GM19043 (cell line): ENCODE measurements at regions not wholly inside any gene's neighbourhood (a gene's known extent, or its start where the extent isn't known, plus 50 kb on each side); places are given as distances from the start of the nearest gene placed in this dataset.

Source experiments
- ATAC-seq: cut with Tn5 transposase; IDR thresholded peaks from one replicate; pipeline ENCODE4 v1.9.1; 2021; ENCODE audit warnings: low read depth; ENCODE audit not compliant: unreplicated experiment

DNA sequence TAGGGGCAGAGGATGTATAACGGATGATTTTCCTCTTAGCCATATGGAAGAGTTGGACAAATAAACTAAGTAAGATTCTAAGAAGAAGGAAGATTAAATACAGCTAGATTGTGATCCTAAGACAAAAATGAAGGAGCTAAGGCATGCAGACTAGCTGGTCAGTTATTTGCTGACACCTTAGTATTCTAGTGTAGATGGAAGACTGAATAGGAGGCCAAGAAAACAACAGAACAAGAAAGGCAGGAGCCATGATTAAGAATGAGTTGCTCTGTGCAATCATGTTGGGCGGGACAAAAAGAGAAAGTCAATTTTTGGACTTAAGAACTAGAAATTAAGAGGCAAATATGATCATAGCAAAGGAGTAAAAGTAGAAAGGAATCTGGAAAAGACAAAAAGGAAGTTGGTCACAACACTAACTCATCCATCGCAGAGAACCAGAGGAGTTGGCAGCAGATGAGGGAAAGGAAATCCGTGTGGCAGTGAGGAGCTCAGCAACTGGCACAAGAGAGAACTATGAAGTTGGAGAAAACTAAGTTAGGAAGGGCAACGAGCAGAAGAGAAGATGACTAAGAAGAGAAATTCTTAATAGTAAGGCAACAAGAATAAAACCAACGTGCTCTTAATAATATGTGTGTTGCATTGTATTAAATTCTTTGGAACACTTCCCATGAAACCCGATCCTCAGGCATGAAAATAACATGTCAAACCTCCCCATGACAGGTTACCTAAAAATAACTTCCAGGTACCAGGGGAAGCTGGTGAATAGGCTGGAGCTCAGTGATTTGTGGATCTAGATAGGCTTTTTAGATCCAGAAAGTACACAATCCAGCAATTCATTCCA is 234.4 kb downstream of the LTN1 start:
- no peak for ATAC-seq

DNA sequence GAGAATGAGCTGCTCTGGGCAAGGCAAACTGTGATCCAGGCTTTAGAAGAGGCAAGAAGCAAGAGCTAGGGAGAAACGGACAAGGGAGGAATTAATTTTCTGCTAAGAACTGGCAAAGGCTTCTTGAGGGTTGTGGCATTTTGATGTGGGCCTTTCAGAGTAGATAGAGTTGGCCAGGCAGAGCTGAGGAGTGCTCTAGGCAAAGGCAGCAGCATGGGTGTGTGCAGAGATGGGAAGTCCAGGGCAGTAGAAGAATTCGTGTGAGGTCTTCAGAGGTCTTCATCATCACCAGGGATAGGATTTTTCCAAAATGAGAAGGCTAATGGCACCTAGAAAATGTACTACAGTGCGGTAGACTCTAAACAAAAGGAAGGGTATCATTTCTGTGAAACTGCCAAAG is 237.8 kb downstream of the LTN1 start:
- no peak for ATAC-seq

DNA sequence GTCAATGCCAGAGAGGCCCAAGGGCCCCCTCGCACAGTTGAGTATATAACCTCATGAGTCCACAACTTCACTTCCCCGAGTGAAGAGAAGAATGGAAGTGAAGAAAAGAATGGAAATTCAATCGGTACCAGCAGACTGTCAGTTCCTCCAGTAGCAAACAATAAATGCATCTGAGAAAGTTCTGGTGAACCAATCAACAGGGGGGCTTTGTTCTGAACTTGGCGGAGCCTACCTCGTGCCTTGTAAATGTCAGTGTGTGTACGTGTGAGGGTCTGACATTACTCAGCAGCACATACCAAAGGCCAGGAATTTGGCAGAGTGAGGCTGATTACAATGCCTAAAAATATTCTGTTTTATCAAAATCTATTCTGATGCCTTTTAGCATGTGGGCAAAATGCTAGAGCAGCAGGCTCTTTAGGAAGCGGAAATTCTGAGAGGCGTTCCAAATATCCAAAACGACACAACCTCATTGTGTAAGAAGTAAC is 238.5 kb downstream of the LTN1 start:
- ATAC-seq: no peak

DNA sequence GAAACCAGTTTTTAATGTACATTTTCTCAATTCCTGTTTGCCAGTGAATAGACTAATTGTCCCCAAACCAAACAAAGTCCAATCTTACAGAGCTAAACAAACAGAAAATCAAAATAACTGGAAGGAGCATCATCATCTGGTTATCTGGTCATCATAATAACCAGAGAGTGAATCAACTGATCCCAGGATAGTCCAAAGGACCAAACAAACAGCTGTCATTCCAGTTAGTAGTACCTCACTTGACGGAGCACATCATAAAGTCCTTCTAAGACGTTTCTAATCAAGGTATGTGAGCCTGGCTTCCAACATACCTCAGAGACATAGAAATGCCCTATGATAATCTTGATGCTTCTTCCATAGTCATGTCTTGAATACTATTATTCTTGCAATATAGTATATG is 240.5 kb downstream of the LTN1 start:
- no peak for ATAC-seq

DNA sequence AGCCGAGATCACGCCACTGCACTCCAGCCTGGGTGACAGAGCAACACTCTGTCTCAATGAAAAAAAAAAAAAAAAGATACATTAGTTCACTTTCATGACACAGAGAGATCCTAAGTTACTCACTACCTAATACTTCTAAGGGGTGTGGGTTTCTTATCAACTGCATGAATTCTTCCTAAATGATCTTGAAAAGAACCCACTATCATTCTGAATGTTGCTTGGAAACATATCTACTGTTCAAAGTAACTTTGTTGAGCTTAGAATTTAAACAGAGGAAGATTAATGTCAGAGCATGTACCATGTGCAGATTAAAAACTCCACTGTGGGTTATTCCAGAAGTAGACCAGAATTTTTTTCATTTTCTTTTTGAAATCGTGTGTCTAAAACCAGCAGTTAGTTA is 241.5 kb downstream of the LTN1 start:
- ATAC-seq: no peak

DNA sequence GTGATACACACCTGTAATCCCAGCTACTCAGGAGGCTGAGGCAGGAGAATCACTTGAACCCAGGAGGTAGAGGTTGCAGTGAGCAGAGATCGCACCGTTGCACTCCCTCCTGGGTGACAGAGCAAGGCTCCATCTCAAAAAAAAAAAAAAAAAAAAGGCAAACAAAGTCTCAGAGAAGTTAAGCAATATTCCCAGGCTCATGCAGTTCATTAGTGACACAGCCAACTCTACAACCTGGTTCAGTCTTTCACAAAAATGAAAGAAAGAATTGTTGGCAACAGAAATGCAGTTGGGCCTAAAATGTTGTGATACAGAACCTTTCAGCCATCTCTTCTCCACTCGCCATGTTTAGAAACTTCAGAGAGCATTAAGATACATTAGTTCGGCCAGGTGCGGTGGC is 242.1 kb downstream of the LTN1 start:
- ATAC-seq: no peak

DNA sequence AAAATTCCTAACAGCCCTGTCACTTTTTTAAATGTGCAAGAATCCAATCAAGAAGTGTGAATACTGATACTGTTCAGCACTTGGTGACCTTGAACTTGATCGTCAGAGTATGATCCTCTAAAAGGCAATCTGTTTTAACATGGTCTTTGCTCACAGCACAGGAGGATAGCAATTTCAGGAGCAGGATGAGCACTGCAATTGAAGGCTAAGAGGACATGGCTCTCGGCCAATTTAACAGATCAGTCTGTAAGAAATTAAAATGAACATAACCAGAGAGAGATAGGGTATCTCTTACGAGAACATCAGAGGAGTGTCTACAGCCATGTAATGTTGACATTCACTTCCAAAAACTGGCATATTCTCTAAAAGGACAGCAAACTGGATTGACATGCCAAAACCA is 243.1 kb downstream of the LTN1 start:
- ATAC-seq: no peak

DNA sequence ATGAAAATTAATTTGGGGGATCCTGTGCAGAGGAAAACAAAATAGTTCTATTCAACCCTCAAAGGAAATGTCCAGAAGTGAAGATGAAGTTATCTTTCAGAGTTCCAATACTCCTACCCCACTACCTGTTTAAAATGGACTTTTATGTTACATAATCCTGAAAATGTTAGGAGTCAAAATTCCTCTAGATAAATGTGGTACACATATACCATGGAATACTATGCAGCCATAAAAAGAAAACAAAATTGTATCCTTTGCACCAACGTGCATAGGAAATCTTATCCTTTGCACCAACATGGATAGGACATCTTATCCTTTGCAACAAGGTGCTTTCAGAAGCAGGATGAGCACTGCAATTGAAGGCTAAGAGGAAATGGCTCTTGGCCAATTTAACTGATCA is 245.2 kb downstream of the LTN1 start:
- ATAC-seq: no peak

DNA sequence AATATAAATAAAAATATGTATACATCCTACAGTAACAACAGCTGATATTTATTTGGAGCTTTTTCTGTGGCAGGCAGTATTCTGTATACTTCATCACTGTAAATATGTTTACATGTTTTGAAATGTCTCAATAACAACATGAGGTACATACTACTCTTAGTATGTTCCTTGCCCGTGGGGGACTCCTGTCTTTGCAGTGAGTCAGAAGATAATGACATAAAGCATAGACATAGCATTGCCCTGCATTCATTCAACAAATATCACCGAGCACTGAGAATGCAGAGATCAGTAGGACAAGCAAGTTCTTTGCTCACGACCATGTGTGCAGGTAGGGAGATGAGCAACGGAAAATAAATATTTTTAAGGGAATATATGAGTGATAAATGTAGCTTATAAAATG is 246.5 kb downstream of the LTN1 start:
- no peak for ATAC-seq

DNA sequence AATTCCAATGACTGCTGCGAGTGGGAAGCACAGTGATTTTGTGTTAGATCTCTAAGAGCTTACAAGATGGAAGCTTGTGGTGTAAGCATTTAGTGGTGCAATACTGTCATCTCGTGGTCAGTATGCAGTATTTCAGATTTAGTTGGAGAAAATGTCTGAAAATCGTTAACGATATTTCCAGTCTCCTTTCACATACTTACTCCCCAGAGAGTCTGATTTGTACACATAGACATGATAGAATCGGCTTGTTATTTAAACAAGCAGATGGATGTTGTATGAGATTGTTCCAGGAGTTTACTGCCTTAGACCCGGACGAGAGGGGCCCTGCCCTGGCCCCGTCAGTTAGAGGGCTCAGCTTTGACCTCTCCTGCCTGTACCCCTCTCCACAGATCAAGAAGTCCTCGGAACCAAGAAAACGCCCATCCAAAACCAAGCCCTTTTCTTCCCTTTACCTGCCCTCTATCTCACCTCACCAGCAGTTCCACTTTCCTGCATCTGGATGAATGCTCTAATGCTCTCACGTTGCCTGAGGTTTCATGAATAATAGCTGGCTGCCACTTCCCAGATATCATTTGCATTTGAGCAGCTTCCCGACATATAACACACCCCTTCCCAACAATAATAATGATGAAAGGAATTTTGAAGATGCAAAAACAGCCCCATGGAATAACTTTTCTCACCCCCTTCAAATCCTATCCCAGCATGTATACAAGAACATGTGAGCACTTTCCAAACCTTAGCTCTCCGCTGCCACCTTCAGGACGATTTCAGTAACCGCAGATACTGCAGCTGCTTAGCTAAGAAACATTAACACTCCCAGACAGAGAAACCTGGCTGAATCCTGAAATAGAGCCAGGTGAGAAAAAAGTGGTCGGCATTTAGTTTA is 247.3 kb downstream of the LTN1 start:
- peak; percentile 80 for ATAC-seq

DNA sequence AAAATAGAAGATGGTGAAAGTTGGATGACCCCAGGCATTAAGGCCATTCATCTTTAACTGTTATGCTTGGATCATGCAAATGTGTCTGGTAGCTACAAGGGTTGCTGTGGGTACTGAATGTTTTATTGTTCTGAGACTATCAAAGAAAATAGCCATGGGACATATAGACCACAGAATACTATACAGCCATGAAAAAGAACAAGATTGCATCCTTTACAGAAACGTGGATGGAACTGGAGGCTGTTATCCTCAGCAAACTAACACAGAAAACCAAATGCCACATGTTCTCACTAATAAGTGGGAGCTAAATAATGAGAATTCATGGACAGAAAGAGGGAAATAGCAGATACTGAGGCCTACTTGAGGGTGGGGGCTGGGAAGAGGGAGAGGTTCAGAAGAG is 249.0 kb downstream of the LTN1 start:
- ATAC-seq: no peak

DNA sequence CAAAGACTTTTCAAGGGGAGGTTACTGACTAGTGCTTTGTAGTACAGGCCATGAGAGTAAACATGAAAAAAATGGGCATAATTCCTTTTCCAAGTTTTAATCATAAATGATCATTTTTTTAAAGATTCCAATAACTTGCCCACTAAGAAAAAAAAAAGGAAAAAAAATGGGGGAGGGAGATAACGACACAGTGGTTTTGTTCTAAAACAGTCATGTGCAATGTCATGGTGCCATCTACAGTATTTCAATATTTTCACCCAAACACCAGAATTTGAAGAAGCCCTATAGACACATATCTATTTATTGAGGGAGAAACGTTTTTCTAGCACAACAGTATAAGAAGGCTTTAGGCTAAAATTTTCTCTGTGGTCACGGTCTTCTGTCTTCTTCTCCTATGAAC is 250.2 kb downstream of the LTN1 start:
- no peak for ATAC-seq

DNA sequence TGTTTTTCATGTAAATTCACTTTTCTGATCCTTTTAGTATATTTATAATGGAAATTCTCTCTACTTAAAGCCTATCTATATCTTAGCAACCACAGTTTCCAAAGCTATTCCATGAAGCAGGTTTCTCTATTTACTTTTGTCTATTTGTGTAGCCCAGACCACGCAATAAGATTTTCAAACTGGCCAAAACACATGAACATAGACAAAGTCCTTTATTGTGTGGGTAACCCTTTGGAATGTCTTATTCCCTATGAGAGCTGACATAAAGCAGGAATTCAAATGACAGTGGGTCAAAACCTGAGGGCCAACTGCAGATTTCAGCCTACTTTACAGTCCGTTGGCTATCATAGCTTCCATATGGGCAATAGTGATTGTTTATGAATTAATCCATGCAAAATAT is 252.6 kb downstream of the LTN1 start:
- ATAC-seq: no peak

DNA sequence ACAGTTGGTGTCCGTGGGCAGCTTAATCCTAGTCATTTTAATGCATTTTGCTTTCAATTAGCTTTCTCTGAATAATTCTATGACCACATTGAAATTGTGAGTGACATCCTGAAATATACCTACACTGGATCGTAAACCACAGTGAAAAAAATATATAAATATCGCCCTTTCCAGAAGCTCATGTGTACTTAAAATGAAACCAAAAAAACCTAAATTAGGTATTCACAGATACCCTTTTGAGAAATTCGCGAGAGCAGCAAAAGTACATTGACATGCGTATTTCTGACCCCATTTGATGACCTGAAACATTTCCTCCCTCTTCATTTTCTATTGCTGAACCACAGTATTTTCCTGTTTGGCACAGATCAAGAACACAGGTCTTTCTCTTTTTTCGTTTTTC is 253.8 kb downstream of the LTN1 start:
- ATAC-seq: no peak

DNA sequence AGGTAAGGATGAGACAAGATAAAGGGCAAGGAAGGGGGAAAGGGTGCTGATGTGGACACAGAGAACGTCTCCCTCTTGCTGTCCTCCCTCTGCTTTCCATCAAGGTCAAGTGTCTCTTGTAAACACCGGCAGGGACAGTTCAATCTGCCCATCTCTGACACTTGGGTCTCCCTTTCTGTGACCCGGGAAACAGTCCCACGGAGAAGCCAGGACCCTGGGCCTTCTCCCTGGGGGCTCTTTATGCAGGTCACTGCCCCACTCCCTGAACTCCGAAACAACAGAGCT is 254.3 kb downstream of the LTN1 start:
- no peak for ATAC-seq

DNA sequence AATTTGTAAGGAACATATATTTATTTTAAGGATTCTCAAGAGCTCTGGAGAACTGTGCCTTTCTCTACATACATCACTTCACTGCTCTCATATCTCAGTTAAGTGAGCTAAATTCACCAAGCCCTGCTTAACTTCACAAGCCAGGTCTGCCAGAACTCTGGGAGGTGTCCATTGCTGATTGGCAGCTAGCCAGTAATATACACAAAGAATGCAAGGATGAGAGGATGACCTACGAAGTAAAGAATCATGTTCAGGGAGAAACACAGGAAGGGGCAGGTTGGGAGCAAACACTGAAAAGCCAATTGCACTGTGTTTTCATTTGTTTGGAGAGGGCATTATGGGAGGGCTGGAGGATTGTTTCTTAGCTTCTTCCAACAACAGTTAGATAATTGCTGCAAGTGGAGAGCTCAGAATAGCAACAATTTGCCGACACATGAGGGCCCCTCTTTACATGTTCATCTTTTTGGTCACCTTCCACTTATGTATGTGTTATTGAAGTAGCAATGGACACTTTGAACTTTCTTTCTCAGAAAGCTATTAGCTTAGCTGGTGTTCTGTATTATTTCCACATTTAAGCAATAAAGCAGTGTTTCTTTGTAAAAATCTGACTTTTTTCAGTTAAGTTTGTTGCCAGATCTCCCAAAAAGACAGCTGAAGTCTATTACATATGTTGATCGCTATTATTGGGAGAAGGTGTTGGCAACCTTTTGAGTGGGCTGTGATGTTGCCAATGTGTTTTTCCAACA is 254.8 kb downstream of the LTN1 start:
- no peak for ATAC-seq

DNA sequence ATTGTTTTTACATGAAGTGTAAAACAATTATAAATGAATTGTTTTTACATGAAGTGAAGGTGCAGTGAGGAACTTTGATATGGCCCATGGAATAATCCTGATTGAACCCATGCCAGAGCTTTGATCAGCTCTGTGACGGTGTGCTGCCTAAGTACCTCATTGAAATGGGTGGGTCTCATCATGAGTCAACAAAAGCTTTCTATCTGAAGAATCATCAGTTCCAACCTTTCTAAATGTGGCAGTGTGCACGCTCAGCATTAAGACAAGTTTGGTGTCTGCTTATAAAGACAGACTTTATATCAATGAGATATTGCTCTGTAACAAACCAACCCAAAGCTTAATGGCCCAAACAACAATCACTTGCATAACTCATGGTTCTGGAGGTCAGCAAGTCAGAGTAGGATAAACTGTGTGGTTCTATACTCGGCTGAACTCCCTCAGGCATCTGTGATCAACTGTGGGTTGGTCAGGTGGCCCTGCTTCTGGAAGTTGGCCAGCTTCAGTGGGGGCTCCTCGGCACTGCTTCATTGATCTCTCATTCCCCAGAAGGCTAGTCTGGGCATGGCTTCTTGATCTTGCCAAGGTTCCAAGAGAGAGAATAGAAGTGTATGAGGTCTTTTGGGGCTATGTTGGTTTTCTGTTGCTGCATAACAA is 258.0 kb downstream of the LTN1 start:
- no peak for ATAC-seq

DNA sequence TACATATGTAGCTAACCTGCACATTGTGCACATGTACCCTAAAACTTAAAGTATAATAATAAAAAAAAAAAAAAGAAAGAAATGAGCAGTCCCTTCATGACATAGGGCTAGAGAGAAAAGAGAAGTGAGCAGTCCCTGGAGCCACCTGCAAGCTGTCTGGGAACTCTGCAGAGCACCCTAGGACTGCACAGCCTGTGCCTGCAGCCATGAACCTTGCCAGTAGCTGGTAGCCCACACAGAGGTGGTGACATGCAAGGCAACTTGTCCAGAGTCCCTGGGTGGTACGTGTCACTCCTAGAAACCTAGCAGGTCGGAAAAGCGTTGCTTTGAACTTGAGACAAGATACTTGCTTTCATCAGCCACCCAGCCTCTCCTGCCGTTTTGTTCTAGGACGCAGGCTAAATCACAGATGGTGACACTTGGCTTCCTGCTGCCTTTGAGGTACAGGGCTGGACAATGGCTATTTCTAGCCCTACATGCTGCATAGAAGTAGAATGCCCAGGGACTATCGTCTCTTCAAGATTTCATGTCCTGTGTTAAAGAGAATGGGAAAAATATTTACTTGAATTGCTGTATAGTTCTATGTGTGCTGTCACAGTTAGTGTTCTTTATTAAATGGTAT is 260.9 kb downstream of the LTN1 start:
- no peak for ATAC-seq

DNA sequence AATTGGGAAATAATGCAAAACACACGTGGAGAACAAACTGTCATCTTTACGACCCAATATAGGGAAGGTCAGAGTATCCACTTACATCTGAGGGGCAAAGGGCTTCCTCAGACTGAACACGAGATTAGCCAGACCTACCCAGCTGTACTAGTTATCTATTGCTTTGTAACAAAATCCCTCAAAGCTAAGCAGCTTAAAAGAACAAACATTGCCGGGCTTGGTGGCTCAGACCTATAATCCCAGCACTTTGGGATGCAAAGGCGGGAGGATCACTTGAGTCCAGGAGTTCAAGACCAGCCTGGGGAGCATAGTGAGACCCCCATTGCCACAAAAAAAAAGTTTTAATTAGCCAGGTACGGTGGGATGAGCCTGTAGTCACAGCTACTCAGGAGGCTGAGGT is 262.8 kb downstream of the LTN1 start:
- ATAC-seq: no peak

DNA sequence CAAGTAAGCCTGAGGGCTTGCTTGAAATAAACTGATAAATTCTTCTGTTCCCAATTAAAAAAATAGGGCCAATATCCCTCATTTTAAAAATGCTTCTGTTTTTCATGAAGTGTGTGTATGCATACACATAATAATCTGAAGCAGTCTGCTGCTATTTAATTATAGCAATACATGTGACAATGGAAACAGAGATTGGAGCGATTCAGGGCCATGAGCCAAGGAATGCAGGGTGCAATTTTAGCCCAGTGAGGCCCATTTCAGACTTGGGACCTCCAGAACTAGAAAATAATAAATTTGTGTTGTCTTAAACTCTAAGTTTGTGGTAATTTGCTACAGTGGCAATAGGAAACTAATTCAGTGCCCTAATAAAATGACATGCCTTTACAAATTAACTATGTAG is 264.9 kb downstream of the LTN1 start:
- ATAC-seq: no peak
